ENCODE measurements at regions not wholly inside any gene's neighbourhood (a gene's known extent, or its start where the extent isn't known, plus 50 kb on each side); places are given as distances from the start of the nearest gene placed in this dataset.

DNA sequence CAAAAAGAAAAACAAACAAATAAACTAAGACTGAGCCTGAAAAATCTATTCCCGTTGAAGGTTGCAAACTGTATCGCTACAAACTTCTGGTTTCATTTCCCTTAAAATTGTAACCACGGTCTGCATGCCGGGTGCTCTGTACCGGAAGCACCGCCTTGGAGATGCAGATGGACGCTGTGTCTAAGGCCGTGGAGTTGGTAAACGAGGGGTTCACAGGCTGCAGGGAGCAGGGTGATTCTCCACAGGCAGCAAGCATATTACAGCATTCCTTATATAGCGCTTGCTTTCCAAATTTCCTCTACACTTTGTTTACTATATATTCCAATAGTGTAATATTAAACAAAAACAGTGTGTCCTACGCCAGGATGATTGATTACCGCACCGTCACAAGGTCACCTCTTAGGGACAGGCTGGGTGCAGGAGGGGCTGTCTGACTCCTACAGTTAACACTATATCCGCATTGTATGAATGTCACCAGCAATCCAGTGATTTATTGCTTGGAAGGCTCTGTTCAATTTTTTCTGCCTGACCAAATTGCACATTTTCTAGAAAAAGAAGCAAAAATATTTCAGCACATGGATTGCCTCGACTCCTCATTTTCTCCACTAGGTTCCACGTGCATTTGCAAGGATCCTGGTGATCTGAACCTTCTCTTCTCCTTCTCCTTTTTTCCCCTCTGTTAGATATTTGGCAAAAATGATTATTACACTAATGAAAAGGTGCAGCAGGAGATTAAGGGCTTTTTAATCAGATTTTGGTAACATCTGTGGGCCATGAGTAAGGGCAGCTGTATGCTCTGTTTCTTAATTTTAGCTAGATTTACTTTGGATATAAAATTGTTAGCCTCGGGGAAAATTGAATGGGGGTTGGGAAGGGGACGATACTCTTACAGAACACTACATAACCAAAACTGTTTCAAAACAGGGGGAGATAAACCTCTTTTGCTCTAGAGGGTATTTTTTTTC lies 325.8 kb upstream of the MGMT start:
- DNase-seq (ENCODE audit: low spot score): no peak
- no peaks in the 10 kb centered on the region for H4K20me1 ChIP-seq (ENCODE audit: insufficient read depth, low read length)
- no TSS peak for BruUV-seq (replicated peaks)
- H3K9ac ChIP-seq (ENCODE audit: insufficient read depth, low read depth, low read length): no peak overlapping the region
- POLR2A ChIA-PET: no interaction called here
- H3K27me3 ChIP-seq (ENCODE audit: control insufficient read depth in 1 of 2, insufficient read depth in 2 of 2, low read length in 2 of 2): peaks cover 0 to 29% of the 10 kb centered on the region in 2 experiments; a peak in 2 of 5 replicates
- FAIRE-seq: no peak
- intact Hi-C loops (cut with micrococcal nuclease; ENCODE audit: unreplicated experiment): no loop called here
- peak; percentile 62 for TF ChIP-seq MNT (IDR thresholded peaks at IDR 0.05)
- TF ChIP-seq ZNF180 (CRISPR knock-in tag; IDR thresholded peaks at IDR 0.05; ENCODE audit: borderline replicate concordance, low read depth): no peak
- no peaks in the 10 kb centered on the region for H3K79me2 ChIP-seq (ENCODE audit: insufficient read depth, low read length)
- no peak overlapping the region for H3K4me3 ChIP-seq (replicated peaks in 1 of 3; ENCODE audit: insufficient read depth in 1 of 3, low read depth in 2 of 3, low read length in 3 of 3)
- in situ Hi-C loops (cut with HindIII; ENCODE audit: extremely low pct_ligation_motif_present, low pct_unique_long_range_greater_than_20kb): no loop called here
- H3K9me3 ChIP-seq (ENCODE audit: low read length): no peaks in the 10 kb centered on the region
- H3K27ac ChIP-seq (ENCODE audit: extremely low read length, insufficient read depth, low read length): no peak overlapping the region
- H3K4me1 ChIP-seq (ENCODE audit: insufficient read depth, low read length): no peaks in the 10 kb centered on the region
- CTCF ChIA-PET (ENCODE audit: low intra/inter-chr PET ratio, low total read pairs): no interaction called here
- H2AFZ ChIP-seq (ENCODE audit: low read length): no peak overlapping the region
- no peak overlapping the region for H3K4me2 ChIP-seq (ENCODE audit: low read depth, low read length)
- 39% methylated on average over 15 of the region's 18 CpGs for WGBS (ENCODE audit: low lambda C conversion rate)
- H3K36me3 ChIP-seq (replicated peaks in 1 of 2; ENCODE audit: control insufficient read depth in 1 of 2, insufficient read depth in 2 of 2, low read length in 2 of 2): no peaks in the 10 kb centered on the region
- no peak for ATAC-seq

GRCh38 chr10:129151281-129151680 lies 315.8 kb upstream of the MGMT start:
- intact Hi-C loops (cut with micrococcal nuclease; ENCODE audit: unreplicated experiment) (no loop called here), in situ Hi-C loops (cut with HindIII; ENCODE audit: extremely low pct_ligation_motif_present, low pct_unique_long_range_greater_than_20kb) (no loop called here)
- H3K4me3 ChIP-seq (replicated peaks in 1 of 3; ENCODE audit: insufficient read depth in 1 of 3, low read depth in 2 of 3, low read length in 3 of 3): no peak overlapping the region
- H3K79me2 ChIP-seq (ENCODE audit: insufficient read depth, low read length): no peaks in the 10 kb centered on the region
- ATAC-seq (no peak), DNase-seq (ENCODE audit: low spot score) (no peak), FAIRE-seq (no peak)
- TF ChIP-seq SMYD3 (CRISPR knock-in tag; IDR thresholded peaks at IDR 0.05) (no peak), PITX1 (CRISPR knock-in tag; IDR thresholded peaks at IDR 0.05) (no peak), MEF2D (CRISPR knock-in tag; IDR thresholded peaks at IDR 0.05) (no peak), PHF21A (CRISPR knock-in tag; IDR thresholded peaks at IDR 0.05) (no peak), NKX3-1 (CRISPR knock-in tag; IDR thresholded peaks at IDR 0.05) (no peak), KIAA2018 (CRISPR knock-in tag; IDR thresholded peaks at IDR 0.05; ENCODE audit: borderline replicate concordance) (no peak)
- no peaks in the 10 kb centered on the region for H3K36me3 ChIP-seq (replicated peaks in 1 of 2; ENCODE audit: control insufficient read depth in 1 of 2, insufficient read depth in 2 of 2, low read length in 2 of 2)
- no peak overlapping the region for H3K4me2 ChIP-seq (ENCODE audit: low read depth, low read length)
- H3K9me3 ChIP-seq (ENCODE audit: low read length): no peaks in the 10 kb centered on the region
- ChIA-PET CTCF (ENCODE audit: low intra/inter-chr PET ratio, low total read pairs) (no interaction called here), POLR2A (no interaction called here)
- H2AFZ ChIP-seq (ENCODE audit: low read length): no peak overlapping the region
- BruUV-seq (replicated peaks): no TSS peak
- H3K27me3 ChIP-seq (ENCODE audit: control insufficient read depth in 1 of 2, insufficient read depth in 2 of 2, low read length in 2 of 2): peaks cover 0 to 9% of the 10 kb centered on the region in 2 experiments; a peak in 1 of 5 replicates
- H3K9ac ChIP-seq (ENCODE audit: insufficient read depth, low read depth, low read length): no peak overlapping the region
- no peaks in the 10 kb centered on the region for H3K4me1 ChIP-seq (ENCODE audit: insufficient read depth, low read length)
- 0% methylated on average over 1 of the region's 1 CpG for WGBS (ENCODE audit: low lambda C conversion rate)
- no peak overlapping the region for H3K27ac ChIP-seq (ENCODE audit: extremely low read length, insufficient read depth, low read length)
- H4K20me1 ChIP-seq (ENCODE audit: insufficient read depth, low read length): no peaks in the 10 kb centered on the region

Measured in HepG2 (cell line).